ENCODE measurements at regions not wholly inside any gene's neighbourhood (a gene's known extent, or its start where the extent isn't known, plus 50 kb on each side); places are given as distances from the start of the nearest gene placed in this dataset.

- peaks cover 3% of the 10 kb centered on the region for H3K9me3 Mint-ChIP-seq
- H3K36me3 Mint-ChIP-seq (ENCODE audit: low read depth) = no peaks in the 10 kb centered on the region
- no peaks in the 10 kb centered on the region for H3K27me3 Mint-ChIP-seq
- H3K4me3 Mint-ChIP-seq = no peak overlapping the region
- intact Hi-C loops (cut with micrococcal nuclease) = no loop called here
- no peak for DNase-seq
- no peaks in the 10 kb centered on the region for H3K4me1 Mint-ChIP-seq
- H3K27ac Mint-ChIP-seq = no peak overlapping the region
Observed at GRCh38 chr11:114857281-114857680, 179.0 kb downstream of the NXPE2 start.

- H3K4me1 Mint-ChIP-seq = no peaks in the 10 kb centered on the region
- no peak overlapping the region for H3K27ac Mint-ChIP-seq
- H3K27me3 Mint-ChIP-seq = no peaks in the 10 kb centered on the region
- H3K9me3 Mint-ChIP-seq = peaks cover under 1% of the 10 kb centered on the region
- intact Hi-C loops (cut with micrococcal nuclease) = no loop called here
- DNase-seq = no peak
- H3K36me3 Mint-ChIP-seq (ENCODE audit: low read depth) = no peaks in the 10 kb centered on the region
- no peak overlapping the region for H3K4me3 Mint-ChIP-seq
Observed at GRCh38 chr11:114864896-114865295, 186.6 kb downstream of the NXPE2 start.

DNA sequence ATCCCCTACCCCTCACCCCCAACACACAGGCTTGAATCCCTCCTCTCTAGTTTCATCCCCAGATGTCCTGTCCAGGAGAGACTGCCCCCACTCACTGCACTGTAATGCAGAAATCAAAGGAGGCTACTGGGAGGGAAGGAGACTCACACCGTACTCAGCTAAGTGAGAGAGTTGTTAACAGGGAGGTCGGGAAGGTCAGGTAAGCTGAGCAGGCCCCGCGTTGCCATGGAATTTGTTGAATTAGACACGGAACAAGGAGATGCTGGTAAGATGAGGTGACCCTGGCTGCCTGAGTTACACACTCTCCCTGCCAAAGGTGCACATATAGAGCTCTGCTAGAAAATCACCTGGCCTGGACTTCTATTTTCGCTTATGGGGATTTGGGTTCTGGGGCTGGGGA is 197.9 kb downstream of the NXPE2 start:
- intact Hi-C loops (cut with micrococcal nuclease) = no loop called here
- no peak overlapping the region for H3K27ac Mint-ChIP-seq
- no peak overlapping the region for H3K4me3 Mint-ChIP-seq
- peaks cover 2% of the 10 kb centered on the region for H3K27me3 Mint-ChIP-seq
- DNase-seq = no peak
- no peaks in the 10 kb centered on the region for H3K36me3 Mint-ChIP-seq (ENCODE audit: low read depth)
- no peaks in the 10 kb centered on the region for H3K9me3 Mint-ChIP-seq
- H3K4me1 Mint-ChIP-seq = no peaks in the 10 kb centered on the region

GRCh38 chr11:114877976-114878375 is 199.6 kb downstream of the NXPE2 start:
- DNase-seq = no peak
- H3K4me1 Mint-ChIP-seq = no peaks in the 10 kb centered on the region
- no peak overlapping the region for H3K27ac Mint-ChIP-seq
- peaks cover 2% of the 10 kb centered on the region for H3K27me3 Mint-ChIP-seq
- no peaks in the 10 kb centered on the region for H3K9me3 Mint-ChIP-seq
- intact Hi-C loops (cut with micrococcal nuclease) = no loop called here
- H3K36me3 Mint-ChIP-seq (ENCODE audit: low read depth) = no peaks in the 10 kb centered on the region
- no peak overlapping the region for H3K4me3 Mint-ChIP-seq

DNA sequence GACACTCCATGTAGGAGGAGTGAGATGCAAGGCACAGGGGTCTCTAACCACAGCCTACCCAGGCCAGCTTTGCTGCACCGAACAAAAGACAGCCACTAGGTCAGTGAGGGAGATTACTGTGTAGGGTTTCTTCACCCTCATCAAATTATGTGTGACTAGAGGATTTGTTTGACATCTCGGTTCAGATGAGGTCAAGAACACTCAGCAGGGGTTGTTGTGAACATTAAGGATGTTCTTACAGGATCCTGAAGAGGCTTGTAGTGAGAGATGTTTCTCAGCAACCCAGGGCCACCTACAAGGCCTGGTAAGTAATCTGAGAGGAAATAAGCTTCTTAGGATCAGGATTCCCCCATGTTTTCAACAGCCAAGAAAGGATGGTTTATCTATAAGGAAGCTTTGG is 202.1 kb downstream of the NXPE2 start:
- intact Hi-C loops (cut with micrococcal nuclease) = no loop called here
- no peak overlapping the region for H3K27ac Mint-ChIP-seq
- DNase-seq = no peak
- H3K9me3 Mint-ChIP-seq = no peaks in the 10 kb centered on the region
- H3K4me3 Mint-ChIP-seq = no peak overlapping the region
- H3K4me1 Mint-ChIP-seq = no peaks in the 10 kb centered on the region
- no peaks in the 10 kb centered on the region for H3K36me3 Mint-ChIP-seq (ENCODE audit: low read depth)
- peaks cover 2% of the 10 kb centered on the region for H3K27me3 Mint-ChIP-seq

DNA sequence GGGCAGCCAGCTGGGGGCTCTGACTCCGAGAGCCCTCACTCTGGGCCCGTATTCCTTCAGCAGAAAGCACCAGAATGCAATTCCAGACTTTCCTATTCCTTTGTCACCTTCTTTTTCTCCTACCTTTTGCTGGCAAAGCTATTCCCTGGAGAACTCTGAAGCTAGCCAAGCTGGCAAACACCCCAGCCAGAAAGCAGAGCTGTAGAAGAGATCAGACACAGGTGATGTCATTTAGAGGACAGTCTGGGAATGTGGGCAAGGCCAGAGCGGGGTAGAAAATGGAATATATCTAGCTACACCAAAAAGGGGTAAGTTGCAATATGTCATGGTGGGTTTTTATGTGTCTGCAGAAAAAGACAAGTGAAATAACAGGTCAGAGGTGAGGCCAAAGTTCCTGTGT is 205.1 kb downstream of the NXPE2 start:
- no peaks in the 10 kb centered on the region for H3K36me3 Mint-ChIP-seq (ENCODE audit: low read depth)
- H3K4me1 Mint-ChIP-seq = no peaks in the 10 kb centered on the region
- H3K27me3 Mint-ChIP-seq = no peaks in the 10 kb centered on the region
- H3K9me3 Mint-ChIP-seq = no peaks in the 10 kb centered on the region
- H3K27ac Mint-ChIP-seq = no peak overlapping the region
- intact Hi-C loops (cut with micrococcal nuclease) = no loop called here
- DNase-seq = no peak
- H3K4me3 Mint-ChIP-seq = no peak overlapping the region

DNA sequence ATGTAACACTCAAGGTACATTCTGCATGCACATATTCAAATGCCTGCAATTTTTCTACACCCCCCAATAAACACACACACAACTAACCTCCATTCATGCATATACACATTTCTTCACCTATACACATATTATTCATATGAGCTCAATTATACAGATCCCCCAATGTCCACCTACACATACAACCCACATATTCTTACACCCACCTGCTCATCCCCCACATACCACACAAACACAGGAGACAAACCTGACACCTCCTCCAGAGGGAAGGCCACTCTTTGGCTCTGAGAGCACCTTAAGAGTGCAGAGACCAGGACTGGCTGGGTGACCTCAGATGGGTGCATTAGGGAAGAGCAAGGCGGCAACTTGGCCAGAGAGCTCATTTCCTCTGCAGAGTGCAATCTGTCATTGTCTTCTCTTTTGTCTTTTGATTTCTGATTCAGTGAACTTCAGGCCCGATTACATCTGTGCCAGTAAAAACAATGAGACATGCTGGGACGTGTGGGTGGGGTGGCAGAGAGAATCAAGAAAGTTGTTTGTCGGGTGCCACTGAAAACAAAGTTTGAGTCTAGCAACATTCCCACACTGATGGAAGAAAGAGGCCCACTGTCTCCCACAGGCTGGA is 208.4 kb downstream of the NXPE2 start:
- intact Hi-C loops (cut with micrococcal nuclease) = no loop called here
- no peaks in the 10 kb centered on the region for H3K4me1 Mint-ChIP-seq
- no peak overlapping the region for H3K27ac Mint-ChIP-seq
- DNase-seq = no peak
- H3K9me3 Mint-ChIP-seq = no peaks in the 10 kb centered on the region
- no peak overlapping the region for H3K4me3 Mint-ChIP-seq
- no peaks in the 10 kb centered on the region for H3K27me3 Mint-ChIP-seq
- H3K36me3 Mint-ChIP-seq (ENCODE audit: low read depth) = no peaks in the 10 kb centered on the region

- Mint-ChIP-seq H3K27ac (no peak overlapping the region), H3K4me3 (no peak overlapping the region), H3K27me3 (no peaks in the 10 kb centered on the region), H3K4me1 (no peaks in the 10 kb centered on the region), H3K36me3 (ENCODE audit: low read depth) (no peaks in the 10 kb centered on the region), H3K9me3 (no peaks in the 10 kb centered on the region)
- intact Hi-C loops (cut with micrococcal nuclease) = no loop called here
- no peak for DNase-seq
Observed at GRCh38 chr11:114889594-114890011, 211.3 kb downstream of the NXPE2 start.

GRCh38 chr11:114890038-114890437 is 211.7 kb downstream of the NXPE2 start:
- H3K9me3 Mint-ChIP-seq = no peaks in the 10 kb centered on the region
- intact Hi-C loops (cut with micrococcal nuclease) = no loop called here
- H3K27me3 Mint-ChIP-seq = no peaks in the 10 kb centered on the region
- H3K36me3 Mint-ChIP-seq (ENCODE audit: low read depth) = no peaks in the 10 kb centered on the region
- no peak overlapping the region for H3K4me3 Mint-ChIP-seq
- no peak overlapping the region for H3K27ac Mint-ChIP-seq
- H3K4me1 Mint-ChIP-seq = no peaks in the 10 kb centered on the region
- DNase-seq = no peak

DNA sequence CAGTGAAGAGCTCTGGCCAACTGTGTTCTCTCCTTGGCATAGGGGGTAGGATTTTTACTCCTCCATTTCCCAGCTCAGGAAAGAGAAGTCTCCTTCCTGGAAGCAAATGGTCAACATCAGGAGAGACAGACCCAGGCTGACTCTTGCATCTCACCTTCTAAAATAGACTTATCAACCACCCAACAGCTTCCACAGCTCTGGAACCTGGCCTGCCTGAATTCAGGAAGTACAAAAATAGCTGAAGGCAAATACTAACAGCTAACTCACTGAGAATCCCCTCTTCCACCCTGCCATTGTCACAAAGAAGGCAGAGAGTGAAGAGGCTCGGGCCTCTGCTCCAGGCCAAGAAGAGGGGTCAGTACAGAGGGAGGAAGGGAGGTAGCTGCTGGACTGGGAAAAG is 213.6 kb downstream of the NXPE2 start:
- H3K27ac Mint-ChIP-seq = no peak overlapping the region
- H3K4me1 Mint-ChIP-seq = no peaks in the 10 kb centered on the region
- intact Hi-C loops (cut with micrococcal nuclease) = no loop called here
- no peak for DNase-seq
- H3K4me3 Mint-ChIP-seq = no peak overlapping the region
- no peaks in the 10 kb centered on the region for H3K9me3 Mint-ChIP-seq
- no peaks in the 10 kb centered on the region for H3K27me3 Mint-ChIP-seq
- no peaks in the 10 kb centered on the region for H3K36me3 Mint-ChIP-seq (ENCODE audit: low read depth)

DNA sequence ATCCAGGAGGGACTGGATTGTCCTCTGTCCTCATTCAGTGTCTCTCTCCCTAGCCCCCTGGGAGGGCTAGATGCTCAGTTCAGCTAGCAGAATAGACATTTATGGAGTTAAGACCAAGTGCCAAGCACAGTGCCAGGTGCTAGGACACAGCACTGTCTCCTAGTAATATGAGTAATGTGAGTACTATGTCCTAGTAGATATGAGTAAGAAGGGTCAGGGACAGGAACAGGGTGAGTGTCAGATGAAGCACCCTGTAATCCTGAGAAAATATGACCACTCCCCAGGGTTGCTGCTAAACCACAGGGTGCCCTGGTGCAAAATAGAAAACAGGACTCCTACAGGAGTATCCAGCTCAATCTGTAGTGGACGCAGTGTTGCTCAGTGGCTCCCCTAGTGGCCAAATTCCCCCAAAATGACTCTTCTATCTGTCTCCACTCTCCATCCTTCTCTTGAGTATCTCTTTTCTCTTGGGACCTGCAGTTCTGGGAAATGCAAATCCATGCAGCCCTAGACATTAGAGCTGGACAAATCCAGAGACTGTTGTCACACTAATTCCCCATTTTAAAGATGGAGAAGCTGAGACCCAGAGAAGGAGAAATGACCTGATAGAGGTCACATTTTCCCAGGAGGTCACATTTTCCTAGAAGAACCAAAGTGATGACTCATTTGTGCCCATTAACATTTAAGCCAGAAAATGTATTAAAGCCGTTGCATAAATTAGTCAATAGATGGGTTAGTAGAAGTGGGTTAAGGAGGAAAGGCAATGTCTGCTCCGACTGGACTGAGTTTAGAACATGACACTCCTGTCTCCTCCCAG is 214.3 kb downstream of the NXPE2 start:
- Mint-ChIP-seq H3K9me3 (no peaks in the 10 kb centered on the region), H3K27ac (no peak overlapping the region), H3K36me3 (ENCODE audit: low read depth) (no peaks in the 10 kb centered on the region), H3K4me3 (no peak overlapping the region), H3K4me1 (no peaks in the 10 kb centered on the region), H3K27me3 (no peaks in the 10 kb centered on the region)
- DNase-seq = peak; percentile 55
- intact Hi-C loops (cut with micrococcal nuclease) = no loop called here

- H3K27me3 Mint-ChIP-seq = no peaks in the 10 kb centered on the region
- intact Hi-C loops (cut with micrococcal nuclease) = no loop called here
- H3K4me3 Mint-ChIP-seq = no peak overlapping the region
- no peaks in the 10 kb centered on the region for H3K9me3 Mint-ChIP-seq
- H3K4me1 Mint-ChIP-seq = no peaks in the 10 kb centered on the region
- no peak for DNase-seq
- no peaks in the 10 kb centered on the region for H3K36me3 Mint-ChIP-seq (ENCODE audit: low read depth)
- H3K27ac Mint-ChIP-seq = no peak overlapping the region
Observed at GRCh38 chr11:114893329-114893728, 215.0 kb downstream of the NXPE2 start.

GRCh38 chr11:114896594-114896993 is 218.3 kb downstream of the NXPE2 start:
- Mint-ChIP-seq H3K4me3 (no peak overlapping the region), H3K9me3 (no peaks in the 10 kb centered on the region), H3K27me3 (no peaks in the 10 kb centered on the region), H3K36me3 (ENCODE audit: low read depth) (no peaks in the 10 kb centered on the region), H3K4me1 (no peaks in the 10 kb centered on the region), H3K27ac (no peak overlapping the region)
- intact Hi-C loops (cut with micrococcal nuclease) = no loop called here
- DNase-seq = no peak

GRCh38 chr11:114909866-114910265 is 231.5 kb downstream of the NXPE2 start:
- Mint-ChIP-seq H3K9me3 (no peaks in the 10 kb centered on the region), H3K27ac (no peak overlapping the region), H3K36me3 (ENCODE audit: low read depth) (no peaks in the 10 kb centered on the region), H3K4me3 (no peak overlapping the region), H3K4me1 (no peaks in the 10 kb centered on the region), H3K27me3 (no peaks in the 10 kb centered on the region)
- no peak for DNase-seq
- intact Hi-C loops (cut with micrococcal nuclease) = no loop called here

GRCh38 chr11:114912826-114913225 is 234.5 kb downstream of the NXPE2 start:
- Mint-ChIP-seq H3K9me3 (no peaks in the 10 kb centered on the region), H3K36me3 (ENCODE audit: low read depth) (no peaks in the 10 kb centered on the region), H3K4me1 (no peaks in the 10 kb centered on the region), H3K4me3 (no peak overlapping the region), H3K27ac (no peak overlapping the region), H3K27me3 (no peaks in the 10 kb centered on the region)
- intact Hi-C loops (cut with micrococcal nuclease) = no loop called here
- no peak for DNase-seq

All from activated CD4-positive, alpha-beta T cell treated with anti-CD3 and anti-CD28 coated beads, Interleukin-2, amount 10 ng/mL, durations not matched to agents 24 days and 14 days (primary cell).